GM21381 (cell line): ENCODE measurements at regions not wholly inside any gene's neighbourhood (a gene's known extent, or its start where the extent isn't known, plus 50 kb on each side); places are given as distances from the start of the nearest gene placed in this dataset.
"Not testable (repeated sequence)": the region's sequence is repeated elsewhere in the genome, so short reads cannot be mapped to it uniquely, and the experiment has no call there.

ENCODE experiments used
- ATAC-seq: cut with Tn5 transposase; IDR thresholded peaks from one replicate; pipeline ENCODE4 v1.9.1; 2021; ENCODE audit warnings: mild to moderate bottlenecking, moderate library complexity; ENCODE audit not compliant: unreplicated experiment

GRCh38 chr2:185245806-185246205, 492.8 kb upstream of the FSIP2 start:
- ATAC-seq: no peak

- no peak for ATAC-seq
Measured at GRCh38 chr2:185246717-185247116, 491.9 kb upstream of the FSIP2 start.

GRCh38 chr2:185255566-185255965, 483.0 kb upstream of the FSIP2 start:
- no peak for ATAC-seq

- no peak for ATAC-seq
Measured at GRCh38 chr2:185265747-185266146, 472.9 kb upstream of the FSIP2 start.

GRCh38 chr2:185268651-185269050, 470.0 kb upstream of the FSIP2 start:
- no peak for ATAC-seq

- no peak for ATAC-seq
Measured at GRCh38 chr2:185274718-185275484, 463.7 kb upstream of the FSIP2 start.

- not testable (repeated sequence) for ATAC-seq
Measured at GRCh38 chr2:185275979-185276378, 462.6 kb upstream of the FSIP2 start.

GRCh38 chr2:185278761-185279160, 459.8 kb upstream of the FSIP2 start:
- no peak for ATAC-seq

- no peak for ATAC-seq
Measured at GRCh38 chr2:185279999-185280398, 458.6 kb upstream of the FSIP2 start.

GRCh38 chr2:185284696-185285095, 453.9 kb upstream of the FSIP2 start:
- ATAC-seq: no peak

- ATAC-seq: not testable (repeated sequence)
Measured at GRCh38 chr2:185290012-185290411, 448.6 kb upstream of the FSIP2 start.

- peak; percentile 93 for ATAC-seq
Measured at GRCh38 chr2:185291035-185291647, 447.5 kb upstream of the FSIP2 start.

- no peak for ATAC-seq
Measured at GRCh38 chr2:185299867-185300266, 438.7 kb upstream of the FSIP2 start.

GRCh38 chr2:185306119-185306518, 432.5 kb upstream of the FSIP2 start:
- no peak for ATAC-seq

GRCh38 chr2:185316383-185316782, 422.2 kb upstream of the FSIP2 start:
- ATAC-seq: peak; percentile 53

GRCh38 chr2:185318271-185318724, 420.3 kb upstream of the FSIP2 start:
- ATAC-seq: no peak

GRCh38 chr2:185335879-185336278, 402.7 kb upstream of the FSIP2 start:
- ATAC-seq: no peak

GRCh38 chr2:185337033-185337432, 401.6 kb upstream of the FSIP2 start:
- ATAC-seq: no peak

GRCh38 chr2:185338104-185338503, 400.5 kb upstream of the FSIP2 start:
- ATAC-seq: no peak

- no peak for ATAC-seq
Measured at GRCh38 chr2:185347445-185347844, 391.2 kb upstream of the FSIP2 start.

GRCh38 chr2:185360776-185361175, 377.8 kb upstream of the FSIP2 start:
- no peak for ATAC-seq

GRCh38 chr2:185372188-185372587, 366.4 kb upstream of the FSIP2 start:
- ATAC-seq: no peak
